Tibial nerve (tissue), 3 donors: ENCODE measurements at regions not wholly inside any gene's neighbourhood (a gene's known extent, or its start where the extent isn't known, plus 50 kb on each side); places are given as distances from the start of the nearest gene placed in this dataset.

Source experiments
- POLR2A ChIP-seq, 2 donors: fragments of 450-650 bp; IDR thresholded peaks; one replicate each; pipeline ENCODE4 v1.6.1; 2017; ENCODE audit warnings: antibody characterized with exemption in 2 of 2, mild to moderate bottlenecking in 2 of 2, moderate library complexity in 2 of 2
- TF ChIP-seq, protein P1 (sequence below), 5 experiments: fragments of 200-600 bp in 3 of 5; fragments of 450-650 bp in 2 of 5; sonication (generic) in 3 of 5; IDR thresholded peaks; one replicate each; pipeline ENCODE4 v1.5.1; 2016 to 2019; ENCODE audit warnings: antibody characterized with exemption in 5 of 5, mild to moderate bottlenecking in 3 of 5, moderate library complexity in 2 of 5

DNA sequence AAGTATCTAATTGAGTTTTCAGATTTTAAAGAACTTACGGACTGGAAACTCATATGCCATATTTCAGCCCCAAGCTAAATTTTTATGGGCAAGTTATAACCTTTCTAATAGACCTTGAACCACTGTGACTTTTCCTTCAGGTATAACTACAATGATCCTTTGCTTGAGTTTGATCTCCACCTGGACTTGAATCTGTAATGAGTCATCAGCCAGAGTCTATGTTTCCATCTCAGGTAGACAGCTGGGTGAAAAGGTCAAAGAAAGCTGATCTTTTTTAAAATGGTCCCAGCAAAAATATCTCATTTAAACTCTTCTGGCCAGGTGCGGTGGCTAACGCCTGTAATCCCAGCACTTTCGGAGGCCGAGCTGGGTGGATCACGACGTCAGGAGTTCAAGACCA, 88.4 kb upstream of the SGK1 start:
- TF ChIP-seq, protein P1, sequence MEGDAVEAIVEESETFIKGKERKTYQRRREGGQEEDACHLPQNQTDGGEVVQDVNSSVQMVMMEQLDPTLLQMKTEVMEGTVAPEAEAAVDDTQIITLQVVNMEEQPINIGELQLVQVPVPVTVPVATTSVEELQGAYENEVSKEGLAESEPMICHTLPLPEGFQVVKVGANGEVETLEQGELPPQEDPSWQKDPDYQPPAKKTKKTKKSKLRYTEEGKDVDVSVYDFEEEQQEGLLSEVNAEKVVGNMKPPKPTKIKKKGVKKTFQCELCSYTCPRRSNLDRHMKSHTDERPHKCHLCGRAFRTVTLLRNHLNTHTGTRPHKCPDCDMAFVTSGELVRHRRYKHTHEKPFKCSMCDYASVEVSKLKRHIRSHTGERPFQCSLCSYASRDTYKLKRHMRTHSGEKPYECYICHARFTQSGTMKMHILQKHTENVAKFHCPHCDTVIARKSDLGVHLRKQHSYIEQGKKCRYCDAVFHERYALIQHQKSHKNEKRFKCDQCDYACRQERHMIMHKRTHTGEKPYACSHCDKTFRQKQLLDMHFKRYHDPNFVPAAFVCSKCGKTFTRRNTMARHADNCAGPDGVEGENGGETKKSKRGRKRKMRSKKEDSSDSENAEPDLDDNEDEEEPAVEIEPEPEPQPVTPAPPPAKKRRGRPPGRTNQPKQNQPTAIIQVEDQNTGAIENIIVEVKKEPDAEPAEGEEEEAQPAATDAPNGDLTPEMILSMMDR (IDR thresholded peaks at IDR 0.05) = no peak
- no peak for TF ChIP-seq POLR2A (IDR thresholded peaks at IDR 0.05)
